HG02943 (cell line): ENCODE measurements at regions not wholly inside any gene's neighbourhood (a gene's known extent, or its start where the extent isn't known, plus 50 kb on each side); places are given as distances from the start of the nearest gene placed in this dataset.

Experiments
- ATAC-seq: cut with Tn5 transposase; IDR thresholded peaks from one replicate; pipeline ENCODE4 v1.9.1; 2021; ENCODE audit warnings: mild to moderate bottlenecking, low read depth, moderate library complexity; ENCODE audit not compliant: unreplicated experiment

DNA sequence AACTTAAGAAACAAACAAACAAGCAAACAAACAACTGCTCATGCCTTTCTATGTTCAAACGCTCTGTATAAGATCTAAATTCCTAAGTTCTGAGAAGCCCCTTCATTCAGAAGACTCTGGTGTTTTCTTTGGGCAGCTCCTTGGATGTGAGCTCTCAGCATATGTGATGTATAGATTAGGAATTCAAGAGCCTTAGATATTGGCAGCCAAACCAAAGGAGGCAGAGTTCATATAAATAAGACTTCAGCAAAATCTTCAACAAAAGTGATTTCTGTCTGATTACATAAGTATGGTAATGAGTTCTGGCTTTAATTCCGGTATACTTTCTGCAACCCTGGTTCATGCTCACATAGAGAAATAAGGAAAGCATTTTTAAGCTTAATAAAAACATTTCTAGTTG is 145.6 kb downstream of the DYRK2 start:
- ATAC-seq = no peak

DNA sequence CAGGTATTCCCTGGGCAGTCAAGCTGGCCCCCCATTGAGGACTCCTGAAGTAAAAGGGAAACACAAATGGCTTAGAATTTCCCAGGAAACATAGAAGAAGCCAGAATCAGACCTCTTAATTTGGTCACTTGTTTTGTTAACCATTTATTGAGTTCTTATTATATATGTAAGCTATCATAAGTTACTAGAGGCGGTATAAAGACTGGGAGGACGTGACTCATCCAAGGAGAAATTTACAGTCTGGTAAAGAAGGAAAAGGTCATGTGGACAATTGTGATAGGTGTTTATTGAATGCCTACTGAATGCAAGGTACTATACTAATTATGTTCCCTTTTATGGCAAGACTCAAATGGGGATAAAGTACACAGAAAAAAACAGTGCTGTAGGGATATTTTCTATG is 146.7 kb downstream of the DYRK2 start:
- no peak for ATAC-seq

- ATAC-seq = no peak
Measured at GRCh38 chr12:67797185-67797741, 148.7 kb downstream of the DYRK2 start.

GRCh38 chr12:67797753-67798152 is 149.2 kb downstream of the DYRK2 start:
- ATAC-seq = no peak

GRCh38 chr12:67798768-67799167 is 150.2 kb downstream of the DYRK2 start:
- no peak for ATAC-seq

GRCh38 chr12:67802731-67803130 is 154.2 kb downstream of the DYRK2 start:
- no peak for ATAC-seq

DNA sequence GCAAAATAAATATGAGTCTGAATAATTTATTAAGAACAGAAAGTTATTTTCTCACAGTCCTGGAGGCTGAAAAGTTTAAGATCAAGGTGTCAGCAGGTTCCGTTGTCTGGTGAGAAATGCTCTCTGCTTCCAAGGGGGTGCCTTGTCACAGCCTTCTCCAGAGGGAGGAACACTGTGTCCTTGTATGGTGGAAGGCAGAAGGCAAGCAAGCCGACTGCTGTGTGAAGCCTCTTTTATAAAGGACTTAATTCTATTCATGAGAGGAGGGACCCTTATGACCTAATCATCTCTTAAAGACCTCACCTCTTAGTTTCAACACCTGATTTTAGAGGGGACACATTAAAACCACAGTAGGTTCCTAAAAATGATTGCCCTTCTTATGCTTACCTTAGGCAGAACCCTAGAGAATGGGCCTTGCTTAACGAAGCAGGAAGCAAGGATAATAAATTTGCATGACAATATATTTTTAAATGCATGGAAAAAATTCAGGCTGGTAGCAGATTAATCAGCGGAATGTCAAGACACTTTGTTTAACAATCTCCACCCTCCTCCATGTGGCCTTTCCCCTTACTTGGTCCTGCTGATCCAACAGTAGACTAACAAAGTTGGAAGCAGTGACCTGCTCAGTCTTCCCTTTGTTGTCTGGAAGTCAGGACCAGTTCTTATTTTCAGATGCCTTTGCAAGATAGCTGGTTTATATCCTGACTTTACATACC is 154.9 kb downstream of the DYRK2 start:
- ATAC-seq = no peak

DNA sequence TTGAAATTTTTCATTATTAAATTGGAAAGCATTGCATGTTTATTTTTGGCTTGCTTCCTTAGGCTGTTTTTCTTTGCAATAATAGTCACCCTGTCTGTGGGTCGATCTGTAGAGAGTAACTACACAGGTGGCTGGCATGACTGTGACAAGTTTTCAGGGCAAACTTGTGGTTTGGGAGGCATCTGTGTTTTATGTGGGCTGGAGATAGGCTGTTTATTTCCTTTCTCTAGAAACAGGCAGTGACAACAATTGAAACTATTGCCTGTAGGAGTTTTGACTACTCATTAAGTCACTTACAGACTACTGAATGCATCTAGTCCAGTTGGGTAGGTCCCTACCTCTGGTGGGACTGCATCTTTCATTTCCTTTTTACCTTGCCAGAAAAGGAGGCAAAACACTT is 155.6 kb downstream of the DYRK2 start:
- ATAC-seq = peak; percentile 65

GRCh38 chr12:67807814-67808213 is 159.3 kb downstream of the DYRK2 start:
- ATAC-seq = no peak

- ATAC-seq = no peak
Measured at GRCh38 chr12:67810166-67810565, 161.6 kb downstream of the DYRK2 start.

GRCh38 chr12:67811437-67812361 is 163.2 kb downstream of the DYRK2 start:
- no peak for ATAC-seq

GRCh38 chr12:67813456-67813904 is 164.9 kb downstream of the DYRK2 start:
- ATAC-seq = no peak

DNA sequence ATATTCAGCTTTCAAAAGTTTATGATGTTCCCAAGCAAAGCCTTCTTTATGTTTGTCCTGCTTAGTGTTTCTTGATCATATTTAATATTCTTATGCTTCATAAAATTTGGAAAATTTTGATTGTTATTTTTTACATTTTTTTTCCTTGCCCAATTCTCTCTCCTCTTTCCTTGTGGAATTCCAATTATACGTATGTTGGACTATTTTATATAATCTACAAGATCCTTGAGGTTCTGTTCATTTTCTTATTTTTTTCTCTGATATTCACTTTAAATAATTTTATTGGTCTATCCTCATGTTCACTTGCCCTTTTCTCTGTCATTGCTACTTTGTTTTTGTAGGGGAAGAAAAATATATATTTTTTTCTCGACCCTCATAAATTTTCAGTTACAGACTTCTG is 167.7 kb downstream of the DYRK2 start:
- ATAC-seq = no peak

DNA sequence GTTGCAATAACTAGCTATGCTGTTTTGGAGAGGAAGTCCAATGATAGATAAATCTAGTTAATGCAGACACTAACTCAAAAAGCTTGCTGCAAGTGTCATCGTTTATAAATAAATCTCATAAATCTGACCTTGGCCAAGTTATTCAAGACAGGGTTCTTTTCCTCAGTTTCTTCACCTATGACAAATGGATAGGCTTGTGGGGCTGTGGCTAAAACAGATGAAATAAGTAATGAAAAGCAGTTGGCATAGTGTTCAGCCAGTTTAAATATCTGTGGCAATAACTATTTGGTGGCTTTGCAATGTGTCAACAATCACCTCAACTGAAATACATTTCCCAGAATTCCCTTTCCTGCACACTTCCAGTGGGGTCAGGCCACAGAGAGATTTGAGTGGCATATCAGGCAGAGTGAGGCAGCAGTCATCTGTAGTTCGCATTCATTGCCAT is 169.9 kb downstream of the DYRK2 start:
- ATAC-seq = no peak

- ATAC-seq = no peak
Measured at GRCh38 chr12:67819902-67820301, 169.3 kb upstream of the IFNG-AS1 start.

DNA sequence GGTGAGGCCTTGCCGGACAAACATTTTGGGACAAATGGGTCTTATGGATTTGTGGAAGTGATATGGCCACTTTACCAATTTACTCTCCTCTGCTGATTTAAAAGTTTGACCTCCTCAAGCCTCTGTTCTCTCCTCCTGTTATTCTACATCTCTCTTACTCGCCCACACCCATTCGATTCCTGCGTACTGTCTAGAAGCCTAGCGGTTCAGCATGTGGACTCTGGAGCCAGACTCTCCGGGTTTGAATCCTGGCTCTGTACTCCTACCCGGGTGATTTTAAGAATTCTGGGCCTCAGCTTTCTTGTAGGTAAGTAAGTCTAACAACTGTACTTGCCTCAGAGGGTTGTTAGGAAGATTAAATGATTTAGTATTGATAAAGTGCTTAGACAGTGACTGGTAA is 168.6 kb upstream of the IFNG-AS1 start:
- no peak for ATAC-seq

DNA sequence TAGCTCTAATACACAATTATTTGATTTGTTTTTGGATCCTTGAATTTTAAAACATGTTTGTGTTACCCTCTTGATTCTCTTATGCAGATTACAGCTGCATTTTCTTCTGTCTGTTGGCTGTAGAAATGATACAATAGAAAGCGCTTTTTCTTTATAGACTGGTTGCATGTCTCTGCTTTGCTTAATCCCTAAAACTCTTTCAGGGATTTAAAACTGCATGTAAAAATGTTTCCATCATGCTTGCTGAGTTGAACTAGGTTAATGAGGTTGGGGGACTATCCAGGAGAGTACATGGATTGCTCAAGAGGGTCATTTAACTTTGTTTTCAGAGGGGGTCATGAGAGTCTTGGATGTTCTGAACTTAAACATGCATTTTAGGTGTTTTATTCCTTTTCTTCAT is 166.4 kb upstream of the IFNG-AS1 start:
- ATAC-seq = no peak

- no peak for ATAC-seq
Measured at GRCh38 chr12:67826148-67826547, 163.1 kb upstream of the IFNG-AS1 start.

DNA sequence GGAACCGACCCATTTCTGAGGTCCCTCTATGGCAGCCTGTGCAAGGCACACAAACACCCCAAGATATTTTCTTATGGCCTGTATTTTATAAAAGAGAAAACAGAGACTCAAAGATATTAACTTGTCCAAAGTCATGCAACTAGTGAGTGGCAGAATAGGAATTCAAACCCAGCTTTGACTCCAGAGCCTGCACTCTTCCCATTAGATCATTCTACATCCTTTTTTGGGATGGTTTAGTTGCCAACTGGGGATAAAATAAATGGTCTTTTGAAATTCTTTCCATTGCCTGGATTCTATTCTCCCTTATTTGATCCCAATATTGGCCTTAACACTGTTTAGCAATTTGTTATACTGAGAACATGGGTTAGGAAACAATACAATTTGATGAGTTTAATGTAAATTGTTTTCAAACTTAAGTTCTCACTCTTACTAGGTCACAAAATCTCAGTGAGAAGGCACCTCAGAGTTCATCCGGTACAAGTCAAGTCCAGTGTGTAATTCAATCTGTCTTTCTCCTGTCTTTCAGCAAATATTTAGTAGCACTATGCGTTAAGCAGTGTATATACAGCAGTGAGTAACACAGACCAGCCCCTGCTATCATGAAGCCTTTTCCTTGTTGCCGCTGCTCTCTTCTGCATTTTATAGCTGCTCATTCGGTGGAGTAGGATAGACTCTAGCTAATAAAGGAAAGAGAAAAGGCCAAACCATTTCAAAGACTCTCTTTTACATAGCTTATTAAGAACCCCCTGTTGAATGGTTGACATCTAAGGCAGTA is 162.1 kb upstream of the IFNG-AS1 start:
- ATAC-seq = no peak

DNA sequence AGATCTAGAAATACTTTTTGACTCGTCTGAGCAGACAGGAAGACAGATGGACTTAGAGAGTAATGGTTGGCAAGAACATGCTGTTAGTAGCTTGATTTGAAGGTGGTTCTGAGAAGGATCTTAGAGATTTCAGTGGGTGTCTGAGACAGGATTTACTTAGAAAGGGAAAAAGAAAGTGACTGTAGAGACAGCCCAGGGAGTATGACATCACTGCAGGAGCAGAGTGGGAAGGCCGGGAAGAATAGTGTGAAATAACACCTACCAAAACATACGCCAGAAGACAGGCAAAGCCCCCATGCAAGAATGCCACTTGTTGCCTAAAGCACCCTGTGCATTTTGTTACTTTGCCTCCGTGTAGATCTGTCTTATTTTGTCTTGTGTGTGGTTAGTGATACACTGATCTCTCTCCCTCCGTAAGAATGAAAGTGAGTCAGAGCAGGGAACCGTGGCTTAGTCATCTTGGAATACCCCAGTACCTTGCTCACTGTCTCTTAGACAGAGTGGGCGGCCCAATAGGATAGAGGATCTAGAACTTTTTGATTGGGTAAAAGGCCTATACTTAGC is 161.3 kb upstream of the IFNG-AS1 start:
- ATAC-seq = no peak
